Effector CD4-positive, alpha-beta T cell (primary cell): ENCODE measurements at regions not wholly inside any gene's neighbourhood (a gene's known extent, or its start where the extent isn't known, plus 50 kb on each side); places are given as distances from the start of the nearest gene placed in this dataset.

Experiments used
- DNase-seq: peaks from one replicate; pipeline ENCODE4 v3.0.0-alpha.2; 2020

DNA sequence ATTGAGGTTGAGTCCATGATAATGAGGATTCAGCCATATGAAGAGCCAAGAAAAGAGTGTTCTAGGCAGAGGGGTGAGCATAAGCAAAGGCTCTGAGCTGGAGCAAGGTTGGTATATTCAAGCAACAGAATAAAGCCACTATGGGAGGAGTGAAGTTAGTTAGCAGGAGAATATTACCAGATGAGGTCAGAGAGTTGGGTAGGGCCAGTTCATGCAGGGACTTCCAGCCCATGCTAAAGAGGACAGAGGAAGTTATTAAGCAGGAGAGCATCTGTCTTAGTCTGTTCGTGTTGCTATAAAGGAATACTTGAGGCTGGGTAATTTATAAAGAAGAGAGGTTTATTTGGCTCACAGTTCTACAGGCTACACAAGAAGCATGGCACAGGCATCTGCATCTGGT, 57.1 kb upstream of the ATG10 start:
- DNase-seq = no peak

- no peak for DNase-seq
Observed at GRCh38 chr5:81912933-81913332, 58.9 kb upstream of the ATG10 start.

GRCh38 chr5:81909677-81910076, 62.1 kb upstream of the ATG10 start:
- no peak for DNase-seq

DNA sequence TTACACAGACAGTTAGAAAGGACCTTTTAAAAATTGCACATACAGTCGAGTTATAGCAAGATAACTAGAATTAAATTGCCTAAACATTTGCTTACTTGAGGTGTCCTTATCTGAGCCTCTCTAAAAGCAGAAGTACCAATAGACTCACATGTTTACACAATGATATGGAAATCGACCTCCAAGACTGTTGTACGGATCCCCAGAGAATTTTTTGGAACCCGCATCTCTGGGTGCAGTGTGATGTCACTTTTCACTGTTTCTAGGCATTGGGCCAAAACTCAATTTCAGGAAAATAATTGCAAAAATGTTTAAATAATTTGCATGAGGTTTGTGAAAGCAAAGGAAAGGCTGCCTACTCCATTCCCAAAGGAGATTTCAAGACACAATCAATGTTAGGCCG, 63.1 kb upstream of the ATG10 start:
- no peak for DNase-seq

DNA sequence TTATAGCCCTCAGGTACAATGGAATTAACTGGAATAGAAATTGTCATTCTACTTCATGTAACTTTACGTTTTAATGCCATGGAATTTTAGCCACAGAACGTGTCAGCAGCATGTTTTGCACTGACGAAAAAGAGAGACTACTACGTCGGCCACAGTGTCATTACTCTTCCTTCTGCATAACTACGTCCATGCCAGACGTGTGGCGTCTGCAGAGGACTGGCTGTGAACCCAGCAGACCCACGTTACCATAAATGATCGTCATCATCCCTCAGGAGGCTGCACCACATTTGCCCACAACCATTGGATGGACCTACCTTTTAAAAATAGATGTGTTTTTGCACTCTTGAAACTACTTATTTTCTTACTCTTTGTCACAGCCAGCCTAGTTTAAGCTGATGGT, 63.8 kb upstream of the ATG10 start:
- no peak for DNase-seq

- no peak for DNase-seq
Observed at GRCh38 chr5:81907012-81907635, 64.7 kb upstream of the ATG10 start.

- DNase-seq = no peak
Observed at GRCh38 chr5:81906086-81906485, 65.7 kb upstream of the ATG10 start.

- DNase-seq = no peak
Observed at GRCh38 chr5:81904861-81905260, 67.0 kb upstream of the ATG10 start.

- DNase-seq = no peak
Observed at GRCh38 chr5:81904166-81904565, 67.7 kb upstream of the ATG10 start.

DNA sequence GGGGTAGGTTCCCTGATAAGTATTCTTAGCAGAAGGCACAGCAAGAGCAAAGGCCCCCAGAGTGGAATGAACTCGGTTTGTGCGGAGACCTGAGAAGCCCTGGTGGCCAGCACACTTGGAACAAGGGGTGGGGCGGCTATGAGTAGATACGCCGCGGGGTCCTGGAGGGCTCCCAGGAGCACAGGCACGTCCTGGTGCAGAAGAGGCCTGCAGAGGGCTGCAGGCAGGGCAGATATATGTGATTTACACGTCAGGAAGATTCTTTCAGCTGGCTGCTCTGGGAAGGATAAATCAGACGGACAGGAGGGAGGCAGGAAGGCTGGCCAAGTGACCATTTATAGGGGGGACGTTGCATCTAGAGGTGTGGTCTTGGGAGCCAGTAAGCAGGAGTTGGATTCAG, 70.2 kb upstream of the ATG10 start:
- DNase-seq = no peak

DNA sequence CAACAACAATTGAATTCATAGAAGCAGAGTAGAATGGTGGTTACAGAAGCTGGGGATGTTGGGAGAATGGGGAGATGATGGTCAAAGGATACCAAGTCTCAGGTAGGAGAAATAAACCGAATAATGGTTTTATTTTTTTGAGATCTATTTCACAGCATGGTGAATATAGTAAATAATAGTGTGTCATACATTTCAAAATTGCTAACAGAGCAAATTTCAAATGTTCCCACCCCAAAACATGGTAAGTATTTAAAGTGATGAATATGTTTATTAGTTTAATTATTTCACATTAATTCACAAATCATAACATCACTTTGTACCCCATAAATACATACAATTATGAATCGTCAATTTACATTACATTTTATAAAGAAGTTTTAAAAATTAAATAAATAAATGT, 72.7 kb upstream of the ATG10 start:
- DNase-seq = no peak

DNA sequence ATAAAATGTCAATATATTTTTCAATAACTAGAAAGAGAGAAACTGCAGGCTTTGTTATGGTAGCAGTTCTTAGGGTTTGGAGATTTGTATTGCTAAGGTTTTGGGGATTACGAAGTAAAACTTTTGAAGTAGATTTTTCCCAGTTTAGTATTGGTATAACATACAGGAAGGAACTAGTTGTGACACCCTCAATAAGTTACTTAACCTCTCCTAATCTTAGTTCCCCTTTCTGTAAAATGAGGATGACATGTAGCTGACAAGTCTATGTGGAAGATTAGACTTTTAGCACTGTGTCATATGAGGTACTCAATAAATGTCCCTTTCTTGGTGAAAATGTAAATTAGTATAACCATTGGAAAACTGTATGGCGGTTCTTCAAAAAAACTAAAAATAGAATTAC, 73.4 kb upstream of the ATG10 start:
- no peak for DNase-seq

GRCh38 chr5:81896764-81897163, 75.1 kb upstream of the ATG10 start:
- DNase-seq = no peak

GRCh38 chr5:81895307-81895706, 76.5 kb upstream of the ATG10 start:
- no peak for DNase-seq

GRCh38 chr5:81893961-81894360, 77.9 kb upstream of the ATG10 start:
- DNase-seq = no peak

DNA sequence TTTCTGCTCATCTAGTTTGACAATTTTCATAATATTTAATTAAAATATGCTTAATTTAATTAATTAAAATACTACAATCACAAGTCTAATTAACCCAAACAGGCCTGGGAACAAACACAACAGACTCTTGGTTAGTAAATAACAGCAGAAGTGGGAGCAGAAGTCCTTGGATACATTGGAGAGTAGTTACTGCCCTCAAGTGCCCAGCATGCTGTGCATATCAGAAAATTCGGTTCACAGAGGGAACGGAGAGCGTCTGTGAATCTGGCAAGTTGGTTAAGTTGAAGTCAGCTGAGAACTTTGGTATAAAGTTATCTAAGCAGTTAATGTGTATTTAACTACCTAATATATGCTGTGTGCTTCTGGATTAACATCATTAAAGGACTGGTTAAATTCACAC, 87.0 kb upstream of the ATG10 start:
- no peak for DNase-seq

DNA sequence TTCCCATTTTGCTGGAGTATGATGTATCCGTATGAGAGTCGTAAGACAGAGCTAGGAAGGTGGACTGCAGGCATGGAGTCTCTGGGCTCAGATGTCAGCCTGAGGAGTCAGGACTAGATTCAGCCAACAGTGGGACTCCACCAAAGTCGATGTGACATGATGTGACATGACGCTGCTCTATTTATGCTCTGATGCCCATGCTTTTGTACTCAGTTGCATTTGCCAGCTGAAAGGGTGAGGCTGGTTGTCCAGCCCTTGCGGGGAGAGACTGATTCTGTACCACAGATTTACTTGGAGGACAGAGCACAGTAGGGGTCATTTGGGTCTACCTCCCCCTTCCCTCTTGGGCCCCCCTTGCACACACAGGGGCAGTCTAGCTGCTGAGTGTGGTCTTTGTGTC, 88.5 kb upstream of the ATG10 start:
- DNase-seq = no peak

- no peak for DNase-seq
Observed at GRCh38 chr5:81881595-81881994, 90.2 kb upstream of the ATG10 start.

GRCh38 chr5:81879936-81880335, 91.9 kb upstream of the ATG10 start:
- no peak for DNase-seq

- DNase-seq = no peak
Observed at GRCh38 chr5:81878333-81878732, 93.5 kb upstream of the ATG10 start.

DNA sequence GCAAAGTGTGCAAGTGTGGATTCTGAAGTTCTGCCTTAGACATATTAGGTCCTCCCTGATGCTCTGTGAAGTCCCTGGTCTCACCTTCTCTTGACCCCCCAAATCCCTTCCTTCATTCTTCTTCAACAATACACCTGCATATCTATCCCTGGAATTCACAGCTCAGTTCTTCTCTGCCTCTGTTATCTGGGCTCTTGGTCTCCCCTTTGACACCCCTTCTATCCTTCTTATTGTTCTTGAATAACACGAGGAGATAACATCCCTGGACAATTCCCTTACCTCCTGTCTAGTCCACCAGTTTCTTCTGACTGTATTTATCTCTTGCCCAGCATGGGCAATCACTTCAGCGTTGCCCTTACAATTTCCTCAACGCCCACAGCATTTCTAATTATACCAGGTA, 104.8 kb upstream of the ATG10 start:
- no peak for DNase-seq

DNA sequence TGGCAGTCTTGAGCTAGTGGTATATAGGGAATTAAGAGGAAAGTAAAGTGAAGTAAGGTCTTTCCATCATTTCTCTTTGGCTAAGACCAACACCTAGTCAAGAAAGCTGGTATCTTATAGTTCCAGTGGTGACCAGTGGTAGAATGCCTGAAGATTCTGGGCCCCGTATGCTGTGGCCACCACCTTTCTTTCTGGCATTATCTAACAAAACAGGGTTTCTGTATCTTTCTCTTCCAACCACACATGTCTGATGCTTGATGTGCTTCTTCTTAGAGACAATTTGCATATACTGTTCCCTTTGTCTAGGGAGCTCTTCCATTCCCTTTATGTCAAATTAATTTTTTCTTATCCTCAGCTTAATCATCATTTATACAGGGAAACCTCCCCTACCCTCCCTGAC, 109.9 kb upstream of the SSBP2 start:
- no peak for DNase-seq

DNA sequence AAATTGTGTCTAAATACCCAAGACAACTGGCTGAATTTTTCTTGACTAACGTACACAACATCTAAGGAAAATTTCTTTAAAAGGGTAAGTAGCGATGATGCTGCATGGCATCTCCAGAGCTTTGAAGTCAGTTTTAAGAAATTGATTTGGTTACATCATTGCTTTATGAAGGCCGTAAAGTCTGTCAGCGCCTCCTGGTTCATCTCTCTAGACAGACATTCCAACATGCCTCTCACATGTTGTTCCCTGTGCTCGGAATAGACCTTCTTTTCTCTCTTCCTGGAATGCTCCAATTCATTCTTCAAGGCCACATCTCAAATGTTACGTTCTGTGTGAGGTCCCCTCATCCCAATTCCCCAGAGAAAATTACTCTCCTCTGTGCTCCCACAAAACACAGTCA, 108.7 kb upstream of the SSBP2 start:
- DNase-seq = no peak

DNA sequence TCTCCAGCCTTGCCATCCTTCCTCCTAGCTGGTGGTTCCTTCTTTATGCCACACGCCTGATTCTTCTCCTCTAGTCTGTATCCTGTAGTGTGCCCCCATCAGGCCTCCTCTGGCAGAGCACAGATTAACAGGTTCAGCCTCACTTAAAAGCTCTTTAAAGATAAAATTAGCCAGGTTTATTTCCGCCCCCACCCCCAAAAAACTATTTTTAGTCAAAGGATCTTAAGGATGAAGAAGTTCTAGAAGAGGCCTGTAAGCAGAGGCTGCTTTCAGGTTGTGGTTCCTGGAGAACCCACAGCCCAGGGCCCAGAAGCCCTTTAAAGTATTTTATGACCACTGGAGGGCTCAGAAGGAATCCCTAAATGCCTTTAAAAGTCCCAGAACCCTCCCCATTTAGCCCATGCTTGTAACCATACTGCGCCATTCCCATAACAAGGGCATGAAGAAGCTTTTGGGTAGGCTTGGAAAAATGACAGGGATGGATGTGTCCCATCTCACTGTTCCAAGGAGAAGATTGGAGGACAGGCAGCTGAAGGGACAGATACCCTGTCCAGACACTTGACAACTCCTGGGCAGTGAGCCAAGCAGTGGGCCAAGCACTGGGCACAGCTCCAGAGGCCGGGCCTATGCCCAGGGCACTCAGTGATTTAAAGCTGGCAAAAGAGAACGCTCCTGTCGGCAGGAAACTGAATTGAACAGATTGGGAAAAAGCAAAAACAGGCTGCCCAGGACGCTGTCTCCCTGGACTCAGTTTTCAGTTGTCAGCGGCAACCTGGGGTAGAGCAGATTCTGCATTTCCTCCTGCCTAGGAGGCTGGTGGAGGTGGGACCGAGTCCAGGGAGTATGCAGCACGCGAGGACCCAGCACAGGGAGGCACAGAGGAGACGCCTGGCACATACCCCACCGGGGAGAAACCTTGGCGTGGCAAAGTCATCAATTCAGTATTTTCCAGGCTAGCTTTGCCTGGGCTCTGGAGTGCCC, 106.3 kb upstream of the SSBP2 start:
- DNase-seq = no peak

GRCh38 chr5:81855591-81855990, 104.7 kb upstream of the SSBP2 start:
- no peak for DNase-seq
